GM19468 (cell line): ENCODE measurements at regions not wholly inside any gene's neighbourhood (a gene's known extent, or its start where the extent isn't known, plus 50 kb on each side); places are given as distances from the start of the nearest gene placed in this dataset.
A peak's percentile ranks its signal among the peaks of the same experiment; 100 is the strongest.

Source experiments
- ATAC-seq: cut with Tn5 transposase; IDR thresholded peaks from one replicate; pipeline ENCODE4 v1.9.1; 2021; ENCODE audit warnings: mild to moderate bottlenecking, moderate library complexity, moderate number of reproducible peaks; ENCODE audit not compliant: unreplicated experiment; ENCODE audit errors: extremely low read depth

GRCh38 chr10:92747066-92747465, 57.3 kb downstream of the HHEX start:
- no peak for ATAC-seq

- no peak for ATAC-seq
Measured at GRCh38 chr10:92747600-92747999, 57.8 kb downstream of the HHEX start.

GRCh38 chr10:92750791-92751533, 61.2 kb downstream of the HHEX start:
- ATAC-seq: no peak

- no peak for ATAC-seq
Measured at GRCh38 chr10:92751534-92751811, 61.7 kb downstream of the HHEX start.

GRCh38 chr10:92751827-92752226, 62.1 kb downstream of the HHEX start:
- ATAC-seq: no peak

- no peak for ATAC-seq
Measured at GRCh38 chr10:92753865-92754264, 64.1 kb downstream of the HHEX start.

- ATAC-seq: no peak
Measured at GRCh38 chr10:92755725-92756124, 66.0 kb downstream of the HHEX start.

- ATAC-seq: peak; percentile 77
Measured at GRCh38 chr10:92756201-92757065, 66.7 kb downstream of the HHEX start.

GRCh38 chr10:92757066-92757710, 67.4 kb downstream of the HHEX start:
- ATAC-seq: peak; percentile 73

GRCh38 chr10:92757711-92758104, 68.0 kb downstream of the HHEX start:
- ATAC-seq: no peak

GRCh38 chr10:92758594-92758993, 68.8 kb downstream of the HHEX start:
- ATAC-seq: no peak

- ATAC-seq: no peak
Measured at GRCh38 chr10:92760609-92761008, 70.9 kb downstream of the HHEX start.

- no peak for ATAC-seq
Measured at GRCh38 chr10:92761571-92761970, 71.8 kb downstream of the HHEX start.

GRCh38 chr10:92763634-92764155, 73.9 kb downstream of the HHEX start:
- no peak for ATAC-seq

GRCh38 chr10:92766451-92766850, 76.7 kb downstream of the HHEX start:
- ATAC-seq: no peak

- ATAC-seq: no peak
Measured at GRCh38 chr10:92768104-92768503, 78.3 kb downstream of the HHEX start.

GRCh38 chr10:92773776-92774175, 74.5 kb upstream of the EXOC6 start:
- ATAC-seq: no peak

GRCh38 chr10:92778091-92778490, 70.2 kb upstream of the EXOC6 start:
- no peak for ATAC-seq

- no peak for ATAC-seq
Measured at GRCh38 chr10:92785118-92785517, 63.2 kb upstream of the EXOC6 start.

GRCh38 chr10:92787557-92788152, 60.7 kb upstream of the EXOC6 start:
- ATAC-seq: no peak

GRCh38 chr10:92789067-92789466, 59.3 kb upstream of the EXOC6 start:
- ATAC-seq: no peak
